Chondrocyte (in vitro differentiated cells): ENCODE measurements at regions not wholly inside any gene's neighbourhood (a gene's known extent, or its start where the extent isn't known, plus 50 kb on each side); places are given as distances from the start of the nearest gene placed in this dataset.

Source experiments
- DNase-seq: peaks from one replicate; pipeline ENCODE4 v3.0.0; 2021; ENCODE audit warnings: mixed read lengths, low spot score
- H3K27ac Mint-ChIP-seq: one replicate; pipeline ENCODE4 v1.8.0; 2021; ENCODE audit warnings: mild to moderate bottlenecking, moderate library complexity, mixed read lengths; ENCODE audit not compliant: unreplicated experiment
- H3K27me3 Mint-ChIP-seq: 2 replicates; pipeline ENCODE4 v1.8.0; 2021; ENCODE audit warnings: low read depth, mixed read lengths
- H3K36me3 Mint-ChIP-seq: 2 replicates; pipeline ENCODE4 v1.8.0; 2021; ENCODE audit warnings: low read depth, mixed read lengths
- H3K4me1 Mint-ChIP-seq: 2 replicates; pipeline ENCODE4 v1.8.0; 2021; ENCODE audit warnings: low read depth, mild to moderate bottlenecking, mixed read lengths
- H3K4me3 Mint-ChIP-seq: one replicate; pipeline ENCODE4 v1.8.0; 2021; ENCODE audit warnings: mild to moderate bottlenecking, moderate library complexity, mixed read lengths; ENCODE audit not compliant: unreplicated experiment
- H3K9me3 Mint-ChIP-seq: 2 replicates; pipeline ENCODE4 v1.8.0; 2021; ENCODE audit warnings: low read depth, mixed read lengths
- CTCF ChIP-seq: fragments of 200-600 bp; sonication (generic); IDR thresholded peaks from 2 replicates; pipeline ENCODE4 v1.5.0; 2021; ENCODE audit warnings: antibody characterized with exemption, mild to moderate bottlenecking, moderate library complexity

GRCh38 chr3:124518350-124518749 lies 211.9 kb upstream of the UMPS start:
- no peak for TF ChIP-seq CTCF
- Mint-ChIP-seq H3K4me3 (no peak overlapping the region), H3K36me3 (no peaks in the 10 kb centered on the region), H3K27ac (no peak overlapping the region), H3K9me3 (no peaks in the 10 kb centered on the region), H3K27me3 (no peaks in the 10 kb centered on the region), H3K4me1 (peaks cover 15% of the 10 kb centered on the region)
- peak; percentile 76 for DNase-seq

GRCh38 chr3:124519591-124520194 lies 210.6 kb upstream of the UMPS start:
- no peak overlapping the region for H3K4me3 Mint-ChIP-seq
- H3K9me3 Mint-ChIP-seq: no peaks in the 10 kb centered on the region
- H3K4me1 Mint-ChIP-seq: peaks cover 7% of the 10 kb centered on the region
- no peaks in the 10 kb centered on the region for H3K36me3 Mint-ChIP-seq
- no peaks in the 10 kb centered on the region for H3K27me3 Mint-ChIP-seq
- no peak for TF ChIP-seq CTCF
- H3K27ac Mint-ChIP-seq: no peak overlapping the region
- DNase-seq: no peak

GRCh38 chr3:124520970-124521369 lies 209.3 kb upstream of the UMPS start:
- Mint-ChIP-seq H3K9me3 (peaks cover 8% of the 10 kb centered on the region), H3K36me3 (peaks cover 4% of the 10 kb centered on the region), H3K4me3 (no peak overlapping the region), H3K27me3 (no peaks in the 10 kb centered on the region), H3K27ac (no peak overlapping the region), H3K4me1 (peaks cover 7% of the 10 kb centered on the region)
- peak; percentile 49 for DNase-seq
- TF ChIP-seq CTCF: no peak

- DNase-seq: no peak
- H3K4me1 Mint-ChIP-seq: peaks cover 7% of the 10 kb centered on the region
- peaks cover 10% of the 10 kb centered on the region for H3K9me3 Mint-ChIP-seq
- H3K27ac Mint-ChIP-seq: no peak overlapping the region
- no peak for TF ChIP-seq CTCF
- H3K36me3 Mint-ChIP-seq: peaks cover 4% of the 10 kb centered on the region
- H3K4me3 Mint-ChIP-seq: no peak overlapping the region
- H3K27me3 Mint-ChIP-seq: no peaks in the 10 kb centered on the region
Measured at GRCh38 chr3:124522082-124522625, 208.1 kb upstream of the UMPS start.

GRCh38 chr3:124526601-124527000 lies 203.7 kb upstream of the UMPS start:
- Mint-ChIP-seq H3K4me1 (no peaks in the 10 kb centered on the region), H3K4me3 (no peak overlapping the region), H3K27me3 (no peaks in the 10 kb centered on the region), H3K27ac (no peak overlapping the region), H3K36me3 (peaks cover 4% of the 10 kb centered on the region), H3K9me3 (peaks cover 10% of the 10 kb centered on the region)
- DNase-seq: no peak
- TF ChIP-seq CTCF: peak; percentile 33
